NCI-H748 (cell line): ENCODE measurements at regions not wholly inside any gene's neighbourhood (a gene's known extent, or its start where the extent isn't known, plus 50 kb on each side); places are given as distances from the start of the nearest gene placed in this dataset.
A peak's percentile ranks its signal among the peaks of the same experiment; 100 is the strongest.

Source experiments
- DNase-seq: peaks from one replicate; lab custom pipeline; 2025; ENCODE audit not compliant: unreplicated experiment; lab: John Stamatoyannopoulos, UW

GRCh38 chr21:15149600-15150224, 84.9 kb upstream of the NRIP1 start:
- no peak for DNase-seq

- DNase-seq, result no peak
Measured at GRCh38 chr21:15151385-15152103, 86.7 kb upstream of the NRIP1 start.

- DNase-seq, result no peak
Measured at GRCh38 chr21:15152591-15152990, 87.8 kb upstream of the NRIP1 start.

- no peak for DNase-seq
Measured at GRCh38 chr21:15159382-15160020, 94.7 kb upstream of the NRIP1 start.

GRCh38 chr21:15160136-15160535, 95.3 kb upstream of the NRIP1 start:
- peak; percentile 23 for DNase-seq

- no peak for DNase-seq
Measured at GRCh38 chr21:15162921-15163320, 98.1 kb upstream of the NRIP1 start.

GRCh38 chr21:15164273-15164672, 99.5 kb upstream of the NRIP1 start:
- no peak for DNase-seq

- peak; percentile 8 for DNase-seq
Measured at GRCh38 chr21:15164678-15165303, 100.0 kb upstream of the NRIP1 start.

GRCh38 chr21:15170614-15171013, 105.8 kb upstream of the NRIP1 start:
- no peak for DNase-seq

GRCh38 chr21:15171546-15171945, 106.7 kb upstream of the NRIP1 start:
- DNase-seq, result peak; percentile 22

- DNase-seq, result no peak
Measured at GRCh38 chr21:15172963-15173362, 108.2 kb upstream of the NRIP1 start.

- no peak for DNase-seq
Measured at GRCh38 chr21:15174923-15175322, 110.1 kb upstream of the NRIP1 start.

GRCh38 chr21:15182731-15183130, 117.9 kb upstream of the NRIP1 start:
- no peak for DNase-seq

- DNase-seq, result no peak
Measured at GRCh38 chr21:15183813-15184257, 119.0 kb upstream of the NRIP1 start.

GRCh38 chr21:15190412-15190811, 125.6 kb upstream of the NRIP1 start:
- no peak for DNase-seq

GRCh38 chr21:15190837-15191236, 126.0 kb upstream of the NRIP1 start:
- DNase-seq, result no peak

- no peak for DNase-seq
Measured at GRCh38 chr21:15191342-15191741, 126.5 kb upstream of the NRIP1 start.

GRCh38 chr21:15192243-15192642, 127.4 kb upstream of the NRIP1 start:
- DNase-seq, result no peak

GRCh38 chr21:15193937-15194336, 129.1 kb upstream of the NRIP1 start:
- DNase-seq, result no peak

GRCh38 chr21:15195104-15195503, 130.3 kb upstream of the NRIP1 start:
- no peak for DNase-seq

- no peak for DNase-seq
Measured at GRCh38 chr21:15195768-15196167, 131.0 kb upstream of the NRIP1 start.

GRCh38 chr21:15197696-15198095, 132.9 kb upstream of the NRIP1 start:
- DNase-seq, result no peak
